Ecto neural progenitor cell (in vitro differentiated cells): ENCODE measurements at regions not wholly inside any gene's neighbourhood (a gene's known extent, or its start where the extent isn't known, plus 50 kb on each side); places are given as distances from the start of the nearest gene placed in this dataset.
"Not testable (repeated sequence)": the region's sequence is repeated elsewhere in the genome, so short reads cannot be mapped to it uniquely, and the experiment has no call there.

Source experiments
- DNase-seq: peaks from one replicate; pipeline ENCODE4 v3.0.0-alpha.2; 2018; ENCODE audit warnings: low spot score

GRCh38 chr3:162541923-162542322 is 1045.3 kb downstream of the OTOL1 start:
- no peak for DNase-seq

GRCh38 chr3:162544246-162544645 is 1047.6 kb downstream of the OTOL1 start:
- DNase-seq: no peak

- DNase-seq: no peak
These were observed 1050.3 kb downstream of the OTOL1 start for GRCh38 chr3:162546910-162547309.

GRCh38 chr3:162547321-162547720 is 1050.7 kb downstream of the OTOL1 start:
- DNase-seq: no peak

- no peak for DNase-seq
These were observed 1059.2 kb downstream of the OTOL1 start for GRCh38 chr3:162555761-162556160.

- no peak for DNase-seq
These were observed 1061.4 kb downstream of the OTOL1 start for GRCh38 chr3:162558016-162558415.

GRCh38 chr3:162568706-162569105 is 1072.1 kb downstream of the OTOL1 start:
- DNase-seq: no peak

- DNase-seq: no peak
These were observed 1072.7 kb downstream of the OTOL1 start for GRCh38 chr3:162569314-162569713.

- no peak for DNase-seq
These were observed 1088.4 kb downstream of the OTOL1 start for GRCh38 chr3:162584986-162585385.

GRCh38 chr3:162586591-162586990 is 1090.0 kb downstream of the OTOL1 start:
- no peak for DNase-seq

- no peak for DNase-seq
These were observed 1100.6 kb downstream of the OTOL1 start for GRCh38 chr3:162597226-162597625.

- DNase-seq: not testable (repeated sequence)
These were observed 1101.9 kb downstream of the OTOL1 start for GRCh38 chr3:162598500-162598899.

- not testable (repeated sequence) for DNase-seq
These were observed 1103.1 kb downstream of the OTOL1 start for GRCh38 chr3:162599742-162600141.

- DNase-seq: no peak
These were observed 1104.6 kb downstream of the OTOL1 start for GRCh38 chr3:162601101-162601670.

- DNase-seq: no peak
These were observed 1106.0 kb downstream of the OTOL1 start for GRCh38 chr3:162602619-162603018.

- no peak for DNase-seq
These were observed 1109.1 kb downstream of the OTOL1 start for GRCh38 chr3:162605651-162606204.

GRCh38 chr3:162610261-162610660 is 1113.7 kb downstream of the OTOL1 start:
- DNase-seq: no peak

GRCh38 chr3:162612991-162613390 is 1116.4 kb downstream of the OTOL1 start:
- DNase-seq: no peak

GRCh38 chr3:162626172-162626571 is 1129.6 kb downstream of the OTOL1 start:
- no peak for DNase-seq

GRCh38 chr3:162628531-162628930 is 1131.9 kb downstream of the OTOL1 start:
- no peak for DNase-seq

- DNase-seq: no peak
These were observed 1132.8 kb downstream of the OTOL1 start for GRCh38 chr3:162629372-162629771.

GRCh38 chr3:162632672-162633071 is 1136.1 kb downstream of the OTOL1 start:
- DNase-seq: no peak

- DNase-seq: not testable (repeated sequence)
These were observed 1143.6 kb downstream of the OTOL1 start for GRCh38 chr3:162640208-162640607.

- DNase-seq: no peak
These were observed 1144.7 kb downstream of the OTOL1 start for GRCh38 chr3:162641317-162641716.
